ENCODE measurements at regions not wholly inside any gene's neighbourhood (a gene's known extent, or its start where the extent isn't known, plus 50 kb on each side); places are given as distances from the start of the nearest gene placed in this dataset.

- Histone ChIP-seq H3K4me2 (ENCODE audit: low read depth, low read length) (no peak overlapping the region), H3K4me3 (replicated peaks in 1 of 3; ENCODE audit: insufficient read depth in 1 of 3, low read depth in 2 of 3, low read length in 3 of 3) (no peak overlapping the region), H3K27ac (ENCODE audit: extremely low read length, insufficient read depth, low read length) (no peak overlapping the region), H2AFZ (ENCODE audit: low read length) (no peak overlapping the region), H3K36me3 (replicated peaks in 1 of 2; ENCODE audit: control insufficient read depth in 1 of 2, insufficient read depth in 2 of 2, low read length in 2 of 2) (no peaks in the 10 kb centered on the region), H3K9me3 (ENCODE audit: low read length) (no peaks in the 10 kb centered on the region), H3K79me2 (ENCODE audit: insufficient read depth, low read length) (no peaks in the 10 kb centered on the region), H3K27me3 (ENCODE audit: control insufficient read depth in 1 of 2, insufficient read depth in 2 of 2, low read length in 2 of 2) (peaks cover 0 to 23% of the 10 kb centered on the region in 2 experiments; a peak in 2 of 5 replicates), H3K4me1 (ENCODE audit: insufficient read depth, low read length) (no peaks in the 10 kb centered on the region), H4K20me1 (ENCODE audit: insufficient read depth, low read length) (no peaks in the 10 kb centered on the region), H3K9ac (ENCODE audit: insufficient read depth, low read depth, low read length) (no peak overlapping the region)
- 7% methylated on average over 3 of the region's 3 CpGs for WGBS (ENCODE audit: low lambda C conversion rate)
- POLR2A ChIA-PET: no interaction called here
- intact Hi-C loops (cut with micrococcal nuclease; ENCODE audit: unreplicated experiment) (no loop called here), in situ Hi-C loops (cut with HindIII; ENCODE audit: extremely low pct_ligation_motif_present, low pct_unique_long_range_greater_than_20kb) (no loop called here)
- no TSS peak for BruUV-seq (replicated peaks)
- FAIRE-seq (no peak), ATAC-seq (no peak), DNase-seq (ENCODE audit: low spot score) (no peak)
- TF ChIP-seq HMGA1 (CRISPR knock-in tag; conservative IDR thresholded peaks at IDR 0.05): no peak
- TF ChIP-seq ZNF850 (CRISPR knock-in tag; conservative IDR thresholded peaks at IDR 0.05): no peak
- no peak for TF ChIP-seq ZNF337 (CRISPR knock-in tag; IDR thresholded peaks at IDR 0.05; ENCODE audit: borderline replicate concordance, low read depth)
- TF ChIP-seq RAD51 (IDR thresholded peaks at IDR 0.05; ENCODE audit: borderline replicate concordance): no peak
- CTCF ChIA-PET (ENCODE audit: low intra/inter-chr PET ratio, low total read pairs): no interaction called here
Measured at GRCh38 chr2:402206-402605, 114.3 kb upstream of the ALKAL2 start.

GRCh38 chr2:401019-401679 is 113.3 kb upstream of the ALKAL2 start:
- Histone ChIP-seq H3K27ac (ENCODE audit: extremely low read length, insufficient read depth, low read length) (no peak overlapping the region), H3K4me3 (replicated peaks in 1 of 3; ENCODE audit: insufficient read depth in 1 of 3, low read depth in 2 of 3, low read length in 3 of 3) (no peak overlapping the region), H3K79me2 (ENCODE audit: insufficient read depth, low read length) (no peaks in the 10 kb centered on the region), H3K27me3 (ENCODE audit: control insufficient read depth in 1 of 2, insufficient read depth in 2 of 2, low read length in 2 of 2) (peaks cover 0 to 22% of the 10 kb centered on the region in 2 experiments; a peak in 2 of 5 replicates), H3K9me3 (ENCODE audit: low read length) (no peaks in the 10 kb centered on the region), H3K36me3 (replicated peaks in 1 of 2; ENCODE audit: control insufficient read depth in 1 of 2, insufficient read depth in 2 of 2, low read length in 2 of 2) (no peaks in the 10 kb centered on the region), H3K9ac (ENCODE audit: insufficient read depth, low read depth, low read length) (no peak overlapping the region), H2AFZ (ENCODE audit: low read length) (no peak overlapping the region), H4K20me1 (ENCODE audit: insufficient read depth, low read length) (no peaks in the 10 kb centered on the region), H3K4me2 (ENCODE audit: low read depth, low read length) (no peak overlapping the region), H3K4me1 (ENCODE audit: insufficient read depth, low read length) (no peaks in the 10 kb centered on the region)
- ATAC-seq: no peak
- no TSS peak for BruUV-seq (replicated peaks)
- DNase-seq (ENCODE audit: low spot score): no peak
- intact Hi-C loops (cut with micrococcal nuclease; ENCODE audit: unreplicated experiment) (no loop called here), in situ Hi-C loops (cut with HindIII; ENCODE audit: extremely low pct_ligation_motif_present, low pct_unique_long_range_greater_than_20kb) (no loop called here)
- CTCF ChIA-PET (ENCODE audit: low intra/inter-chr PET ratio, low total read pairs): no interaction called here
- no peak for FAIRE-seq
- POLR2A ChIA-PET: no interaction called here
- WGBS (ENCODE audit: low lambda C conversion rate): 62% methylated on average over 14 of the region's 14 CpGs
- TF ChIP-seq, protein P1, sequence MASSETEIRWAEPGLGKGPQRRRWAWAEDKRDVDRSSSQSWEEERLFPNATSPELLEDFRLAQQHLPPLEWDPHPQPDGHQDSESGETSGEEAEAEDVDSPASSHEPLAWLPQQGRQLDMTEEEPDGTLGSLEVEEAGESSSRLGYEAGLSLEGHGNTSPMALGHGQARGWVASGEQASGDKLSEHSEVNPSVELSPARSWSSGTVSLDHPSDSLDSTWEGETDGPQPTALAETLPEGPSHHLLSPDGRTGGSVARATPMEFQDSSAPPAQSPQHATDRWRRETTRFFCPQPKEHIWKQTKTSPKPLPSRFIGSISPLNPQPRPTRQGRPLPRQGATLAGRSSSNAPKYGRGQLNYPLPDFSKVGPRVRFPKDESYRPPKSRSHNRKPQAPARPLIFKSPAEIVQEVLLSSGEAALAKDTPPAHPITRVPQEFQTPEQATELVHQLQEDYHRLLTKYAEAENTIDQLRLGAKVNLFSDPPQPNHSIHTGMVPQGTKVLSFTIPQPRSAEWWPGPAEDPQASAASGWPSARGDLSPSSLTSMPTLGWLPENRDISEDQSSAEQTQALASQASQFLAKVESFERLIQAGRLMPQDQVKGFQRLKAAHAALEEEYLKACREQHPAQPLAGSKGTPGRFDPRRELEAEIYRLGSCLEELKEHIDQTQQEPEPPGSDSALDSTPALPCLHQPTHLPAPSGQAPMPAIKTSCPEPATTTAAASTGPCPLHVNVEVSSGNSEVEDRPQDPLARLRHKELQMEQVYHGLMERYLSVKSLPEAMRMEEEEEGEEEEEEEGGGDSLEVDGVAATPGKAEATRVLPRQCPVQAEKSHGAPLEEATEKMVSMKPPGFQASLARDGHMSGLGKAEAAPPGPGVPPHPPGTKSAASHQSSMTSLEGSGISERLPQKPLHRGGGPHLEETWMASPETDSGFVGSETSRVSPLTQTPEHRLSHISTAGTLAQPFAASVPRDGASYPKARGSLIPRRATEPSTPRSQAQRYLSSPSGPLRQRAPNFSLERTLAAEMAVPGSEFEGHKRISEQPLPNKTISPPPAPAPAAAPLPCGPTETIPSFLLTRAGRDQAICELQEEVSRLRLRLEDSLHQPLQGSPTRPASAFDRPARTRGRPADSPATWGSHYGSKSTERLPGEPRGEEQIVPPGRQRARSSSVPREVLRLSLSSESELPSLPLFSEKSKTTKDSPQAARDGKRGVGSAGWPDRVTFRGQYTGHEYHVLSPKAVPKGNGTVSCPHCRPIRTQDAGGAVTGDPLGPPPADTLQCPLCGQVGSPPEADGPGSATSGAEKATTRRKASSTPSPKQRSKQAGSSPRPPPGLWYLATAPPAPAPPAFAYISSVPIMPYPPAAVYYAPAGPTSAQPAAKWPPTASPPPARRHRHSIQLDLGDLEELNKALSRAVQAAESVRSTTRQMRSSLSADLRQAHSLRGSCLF (CRISPR knock-in tag; IDR thresholded peaks at IDR 0.05; ENCODE audit: borderline replicate concordance): no peak
- TF ChIP-seq RNF2 (conservative IDR thresholded peaks at IDR 0.05; ENCODE audit: low read depth): no peak
- no peak for TF ChIP-seq ZNF605 (CRISPR knock-in tag; IDR thresholded peaks at IDR 0.05)
- TF ChIP-seq ZFP82 (CRISPR knock-in tag; IDR thresholded peaks at IDR 0.05; ENCODE audit: borderline replicate concordance): no peak
- TF ChIP-seq FOSL1 (CRISPR knock-in tag; IDR thresholded peaks at IDR 0.05; ENCODE audit: borderline replicate concordance): no peak
- TF ChIP-seq, protein P2, sequence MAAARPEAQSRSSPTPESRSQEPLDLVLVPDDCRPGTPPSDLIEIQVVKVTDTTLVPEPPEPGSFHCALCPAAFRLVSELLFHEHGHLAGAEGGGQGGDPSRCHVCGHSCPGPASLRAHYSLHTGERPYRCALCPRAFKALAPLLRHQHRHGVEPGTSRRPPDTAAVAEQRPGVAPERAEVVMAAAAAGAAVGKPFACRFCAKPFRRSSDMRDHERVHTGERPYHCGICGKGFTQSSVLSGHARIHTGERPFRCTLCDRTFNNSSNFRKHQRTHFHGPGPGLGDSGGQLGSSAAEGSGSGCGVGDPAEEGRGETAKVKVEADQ (CRISPR knock-in tag; IDR thresholded peaks at IDR 0.05; ENCODE audit: borderline replicate concordance): no peak
- TF ChIP-seq SP1 (IDR thresholded peaks at IDR 0.05): no peak
- TF ChIP-seq SP1 (CRISPR knock-in tag; IDR thresholded peaks at IDR 0.05): no peak
- no peak for TF ChIP-seq SYNCRIP (IDR thresholded peaks at IDR 0.05; ENCODE audit: insufficient read depth, low read depth, low read length)
- no peak for TF ChIP-seq ZSCAN21 (CRISPR knock-in tag; IDR thresholded peaks at IDR 0.05; ENCODE audit: borderline replicate concordance)

All from HepG2 (cell line).